ENCODE measurements at regions not wholly inside any gene's neighbourhood (a gene's known extent, or its start where the extent isn't known, plus 50 kb on each side); places are given as distances from the start of the nearest gene placed in this dataset.
A peak's percentile ranks its signal among the peaks of the same experiment; 100 is the strongest.
"Not testable (repeated sequence)": the region's sequence is repeated elsewhere in the genome, so short reads cannot be mapped to it uniquely, and the experiment has no call there.

- no peak for DNase-seq (ENCODE audit: low spot score)
Measured at GRCh38 chr13:95388420-95389079, 87.3 kb upstream of the ABCC4 start.

GRCh38 chr13:95391362-95391761, 90.1 kb upstream of the ABCC4 start:
- DNase-seq (ENCODE audit: low spot score) = no peak

DNA sequence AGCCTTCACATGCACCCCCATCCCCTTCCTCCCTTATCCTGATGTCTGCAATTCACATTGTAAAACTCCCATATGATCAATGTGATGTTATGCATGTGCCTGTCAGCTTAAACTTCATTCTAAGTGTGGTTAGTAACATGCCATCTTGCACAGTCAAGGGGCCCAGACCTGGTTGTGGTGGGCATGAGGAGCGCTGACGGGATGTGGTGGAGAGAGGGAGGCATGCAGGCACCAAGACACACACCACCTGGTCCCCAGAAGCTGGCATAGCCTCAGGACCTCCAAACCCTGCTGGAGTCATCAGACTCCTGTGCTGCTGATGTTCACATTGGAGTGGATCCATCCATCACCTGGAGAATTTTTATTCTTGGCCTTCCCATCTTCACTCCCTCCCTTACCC, 90.5 kb upstream of the ABCC4 start:
- no peak for DNase-seq (ENCODE audit: low spot score)

DNA sequence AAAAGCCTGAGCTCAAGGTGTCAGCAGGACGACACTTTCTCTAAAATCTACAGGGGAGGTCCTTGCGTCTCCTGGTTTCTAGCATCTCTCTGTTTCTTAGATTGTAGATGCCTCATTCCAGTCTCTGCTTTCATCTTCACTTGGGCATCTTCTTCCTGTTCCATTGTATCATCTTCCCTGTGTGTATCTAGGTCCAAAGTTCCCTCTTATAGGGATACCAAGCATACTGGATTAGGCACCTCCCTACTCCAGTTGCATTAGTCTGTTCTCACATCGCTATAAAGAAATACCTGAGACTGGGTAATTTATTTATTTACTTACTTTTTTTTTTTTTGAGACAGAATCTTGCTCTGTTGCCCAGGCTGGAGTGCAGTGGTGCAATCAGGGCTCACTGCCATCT, 91.3 kb upstream of the ABCC4 start:
- DNase-seq (ENCODE audit: low spot score) = no peak

GRCh38 chr13:95403349-95404140, 102.3 kb upstream of the ABCC4 start:
- no peak for DNase-seq (ENCODE audit: low spot score)

GRCh38 chr13:95404141-95404882, 103.1 kb upstream of the ABCC4 start:
- DNase-seq (ENCODE audit: low spot score) = peak; percentile 62

DNA sequence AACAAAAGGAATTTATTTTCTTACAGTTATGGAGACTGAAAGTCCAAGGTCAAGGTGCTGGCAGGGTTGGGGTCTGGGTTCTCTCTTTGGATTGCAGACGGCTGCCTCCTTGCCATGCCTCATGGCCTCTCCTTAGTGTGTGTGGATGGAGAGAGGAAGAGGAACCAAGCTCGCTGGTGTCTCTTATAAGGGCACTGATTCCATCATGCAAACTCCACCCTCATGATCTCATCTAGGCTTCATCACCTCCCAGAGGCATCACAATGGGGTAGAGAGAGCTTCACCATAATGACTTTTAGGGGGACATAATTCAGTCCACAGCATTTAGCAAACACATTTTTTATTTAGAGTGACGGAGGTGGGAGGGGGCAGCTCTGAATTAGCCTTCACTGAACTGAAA, 104.9 kb upstream of the ABCC4 start:
- DNase-seq (ENCODE audit: low spot score) = no peak

DNA sequence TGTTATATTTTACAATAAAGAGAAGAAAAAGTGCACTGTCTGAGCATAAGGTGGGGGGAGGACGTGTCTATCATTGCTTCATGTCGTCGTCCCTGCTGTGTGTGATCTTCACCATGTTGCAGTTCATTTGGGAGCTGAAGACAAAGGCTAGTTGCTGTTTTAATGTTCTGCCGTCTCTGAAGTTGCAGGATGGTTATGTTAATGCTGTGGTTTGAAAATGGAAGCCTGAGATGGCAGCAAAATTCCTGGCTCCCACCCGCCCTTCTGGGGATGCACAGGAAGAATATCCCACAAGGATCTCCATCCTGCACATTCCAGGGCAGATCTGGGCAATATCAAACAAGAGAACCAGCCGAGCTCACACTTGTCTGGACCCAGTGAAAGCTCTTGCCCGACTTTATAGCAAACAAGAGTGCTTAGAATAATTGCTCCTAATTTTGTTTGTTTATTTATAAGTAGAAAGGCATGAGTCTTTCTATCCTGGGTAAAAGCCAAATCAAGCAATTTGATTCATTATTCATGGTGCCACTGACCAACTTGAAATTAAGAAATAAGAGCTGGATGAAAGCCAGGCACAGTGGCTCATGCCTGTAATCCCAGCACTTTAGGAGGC, 110.3 kb upstream of the ABCC4 start:
- no peak for DNase-seq (ENCODE audit: low spot score)

DNA sequence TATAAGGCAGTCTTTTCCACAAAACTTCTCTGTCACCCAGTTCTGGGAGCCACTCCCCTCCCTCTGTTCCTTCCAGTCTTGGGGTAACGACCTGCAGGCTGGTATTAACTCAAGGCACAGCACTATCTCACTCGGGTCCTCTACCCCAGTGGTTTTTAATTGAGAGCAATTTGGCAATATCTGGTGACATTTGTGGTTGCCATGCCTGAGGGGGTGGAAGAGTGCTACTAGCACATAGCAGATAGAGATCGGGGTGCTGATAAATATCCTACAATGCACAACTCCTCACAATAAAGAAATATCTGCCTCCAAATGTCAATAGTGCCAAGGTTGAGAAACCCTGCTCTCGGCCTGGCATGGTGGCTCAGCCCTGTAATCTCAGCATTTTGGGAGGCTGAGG, 117.7 kb upstream of the ABCC4 start:
- DNase-seq (ENCODE audit: low spot score) = no peak

- no peak for DNase-seq (ENCODE audit: low spot score)
Measured at GRCh38 chr13:95420501-95420900, 119.2 kb upstream of the ABCC4 start.

DNA sequence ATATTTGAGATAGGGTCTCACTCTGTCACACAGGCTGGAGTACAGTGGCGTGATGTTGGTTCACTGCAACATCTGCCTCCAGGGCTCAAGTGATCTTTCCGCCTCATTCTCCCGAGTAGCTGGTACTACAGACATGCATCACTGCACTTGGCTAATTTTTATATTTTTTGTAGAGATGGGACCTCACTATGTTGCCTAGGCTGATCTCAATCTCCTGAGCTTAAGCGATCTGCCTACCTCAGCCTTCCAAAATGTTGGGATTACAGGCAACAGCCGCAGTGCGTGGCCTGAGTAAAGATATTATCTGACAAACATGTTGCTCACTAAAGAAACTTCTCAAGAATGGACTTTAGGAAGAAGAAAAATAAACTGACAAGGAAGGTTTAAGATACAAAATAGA, 125.4 kb upstream of the ABCC4 start:
- DNase-seq (ENCODE audit: low spot score) = no peak

DNA sequence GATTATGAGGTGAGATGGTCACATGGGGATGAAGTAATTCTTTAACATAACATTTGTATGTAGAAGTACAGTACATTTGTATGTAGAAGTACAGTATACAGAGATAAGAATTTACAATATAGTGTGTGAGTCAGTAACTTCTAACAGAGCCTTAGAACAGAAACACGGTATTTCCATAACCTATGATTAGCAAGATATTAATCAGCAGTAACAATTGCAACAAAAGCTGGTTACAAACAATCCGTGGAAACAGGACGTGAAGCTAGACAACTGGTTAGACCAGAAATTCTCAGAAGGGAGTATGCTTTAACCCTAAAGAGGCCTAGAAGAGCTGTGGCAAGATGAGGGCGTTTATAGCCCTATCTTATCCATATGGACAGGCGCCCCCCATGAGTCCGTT, 122.0 kb upstream of the CLDN10 start:
- not testable (repeated sequence) for DNase-seq (ENCODE audit: low spot score)

DNA sequence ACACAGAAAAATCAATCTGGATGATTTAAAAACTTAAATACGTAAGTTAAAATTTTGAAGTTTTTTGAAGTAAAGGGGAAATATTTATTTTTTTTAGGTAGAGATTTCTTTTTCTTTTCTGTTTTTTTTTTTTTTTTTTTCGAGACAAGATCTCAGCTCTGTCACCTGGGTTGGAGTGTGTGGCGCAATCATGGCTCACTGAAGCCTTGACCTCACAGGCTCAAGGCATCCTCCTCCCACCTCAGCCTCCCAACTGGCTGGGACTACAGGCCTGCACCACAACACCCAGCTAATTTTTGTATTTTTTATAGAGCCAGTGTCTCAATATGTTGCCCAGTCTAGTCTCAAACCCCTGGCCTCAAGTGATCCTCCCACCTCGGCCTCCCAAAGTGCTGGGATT, 120.4 kb upstream of the CLDN10 start:
- no peak for DNase-seq (ENCODE audit: low spot score)

- no peak for DNase-seq (ENCODE audit: low spot score)
Measured at GRCh38 chr13:95433537-95433936, 119.0 kb upstream of the CLDN10 start.

GRCh38 chr13:95434111-95434510, 118.4 kb upstream of the CLDN10 start:
- no peak for DNase-seq (ENCODE audit: low spot score)

DNA sequence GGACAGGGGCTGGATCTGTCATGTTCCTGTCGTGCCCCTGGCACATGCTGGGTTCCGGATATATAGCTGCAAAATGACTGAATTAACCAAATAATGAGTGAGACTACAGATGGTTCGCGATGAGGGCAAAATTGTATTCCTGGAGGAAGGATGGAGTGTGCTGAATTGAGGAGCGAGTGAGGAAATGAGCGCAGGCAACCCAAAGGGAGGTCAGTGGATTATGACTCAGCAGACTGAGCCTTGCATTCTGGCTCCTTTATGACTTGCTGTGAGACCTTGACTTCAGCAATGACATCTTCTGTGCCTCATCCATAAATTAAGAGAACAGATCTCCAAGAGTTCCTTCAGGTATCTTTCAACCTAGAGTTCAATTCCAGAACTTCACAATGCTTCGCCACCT, 115.0 kb upstream of the CLDN10 start:
- DNase-seq (ENCODE audit: low spot score) = no peak

GRCh38 chr13:95438297-95438696, 114.2 kb upstream of the CLDN10 start:
- no peak for DNase-seq (ENCODE audit: low spot score)

- DNase-seq (ENCODE audit: low spot score) = no peak
Measured at GRCh38 chr13:95440441-95441088, 112.0 kb upstream of the CLDN10 start.

DNA sequence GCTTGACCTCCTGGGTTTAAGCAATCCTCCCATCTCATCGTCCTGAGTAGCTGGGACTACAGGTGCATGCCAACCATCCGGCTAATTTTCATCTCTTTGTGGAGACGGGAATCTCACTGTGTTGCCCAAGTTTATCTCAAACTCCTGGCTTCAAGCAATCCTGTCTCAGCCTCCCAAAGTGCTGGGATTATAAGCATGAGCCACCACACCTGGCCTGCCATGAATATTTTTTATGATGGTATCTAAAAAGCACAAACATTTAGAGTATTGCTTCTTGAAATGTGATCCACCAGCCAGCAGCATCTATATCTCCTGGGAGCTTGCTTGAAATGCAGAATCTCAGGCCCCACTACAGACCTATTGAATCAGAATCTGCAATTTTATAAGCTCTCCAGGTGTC, 111.2 kb upstream of the CLDN10 start:
- no peak for DNase-seq (ENCODE audit: low spot score)

DNA sequence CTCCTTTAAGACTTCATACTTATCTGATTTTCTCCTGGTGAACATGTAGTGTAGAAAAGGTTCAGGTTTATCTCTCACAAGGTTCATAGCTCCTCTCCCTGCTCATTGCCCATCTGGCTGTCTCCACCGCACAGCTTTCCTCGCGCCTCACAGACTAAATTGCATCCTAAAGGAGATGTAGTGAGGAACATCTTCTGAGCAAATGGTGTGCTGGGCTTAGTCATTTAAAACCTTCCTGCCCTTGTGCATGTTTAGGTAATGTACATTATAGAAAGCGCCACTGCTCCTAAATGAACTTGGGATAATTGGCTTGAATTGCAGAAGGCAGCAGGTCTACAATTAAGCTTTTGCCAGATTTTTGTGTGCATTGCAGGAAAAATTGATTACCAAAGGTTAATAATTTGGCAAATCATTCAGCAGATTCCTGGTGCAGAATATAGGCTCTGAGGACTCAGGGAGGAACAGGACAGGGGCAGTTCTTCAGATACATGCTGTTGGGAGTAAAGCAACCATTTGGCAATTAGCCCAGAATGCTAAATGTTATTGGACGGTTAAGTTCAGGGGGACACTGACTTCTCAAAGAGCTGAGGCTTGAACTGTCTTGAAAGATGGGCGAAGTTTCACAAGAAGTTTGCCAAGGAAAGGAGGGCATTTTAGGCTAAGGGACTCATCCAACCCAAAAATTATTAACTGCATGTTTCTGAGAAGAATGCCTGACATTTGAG, 108.4 kb upstream of the CLDN10 start:
- DNase-seq (ENCODE audit: low spot score) = no peak

- DNase-seq (ENCODE audit: low spot score) = no peak
Measured at GRCh38 chr13:95445131-95445530, 107.4 kb upstream of the CLDN10 start.

All from cerebellar cortex (tissue), 1 donor.